LNCaP clone FGC (cell line): ENCODE measurements at regions not wholly inside any gene's neighbourhood (a gene's known extent, or its start where the extent isn't known, plus 50 kb on each side); places are given as distances from the start of the nearest gene placed in this dataset.
A peak's percentile ranks its signal among the peaks of the same experiment; 100 is the strongest.

Experiments used
- DNase-seq: peaks from one replicate; pipeline ENCODE4 v3.0.0-alpha.2; 2011; ENCODE audit warnings: low read depth
- H3K4me3 ChIP-seq: 2 replicates; pipeline ENCODE4 v1.5.1; 2011; ENCODE audit warnings: mild to moderate bottlenecking, low read depth, low read length, control low read depth
- TF ChIP-seq, protein P1 (sequence below): IDR thresholded peaks from 2 replicates; pipeline ENCODE4 v1.5.1; 2012; ENCODE audit warnings: mild to moderate bottlenecking; ENCODE audit not compliant: control insufficient read depth, insufficient read depth; ENCODE audit errors: extremely low read depth

DNA sequence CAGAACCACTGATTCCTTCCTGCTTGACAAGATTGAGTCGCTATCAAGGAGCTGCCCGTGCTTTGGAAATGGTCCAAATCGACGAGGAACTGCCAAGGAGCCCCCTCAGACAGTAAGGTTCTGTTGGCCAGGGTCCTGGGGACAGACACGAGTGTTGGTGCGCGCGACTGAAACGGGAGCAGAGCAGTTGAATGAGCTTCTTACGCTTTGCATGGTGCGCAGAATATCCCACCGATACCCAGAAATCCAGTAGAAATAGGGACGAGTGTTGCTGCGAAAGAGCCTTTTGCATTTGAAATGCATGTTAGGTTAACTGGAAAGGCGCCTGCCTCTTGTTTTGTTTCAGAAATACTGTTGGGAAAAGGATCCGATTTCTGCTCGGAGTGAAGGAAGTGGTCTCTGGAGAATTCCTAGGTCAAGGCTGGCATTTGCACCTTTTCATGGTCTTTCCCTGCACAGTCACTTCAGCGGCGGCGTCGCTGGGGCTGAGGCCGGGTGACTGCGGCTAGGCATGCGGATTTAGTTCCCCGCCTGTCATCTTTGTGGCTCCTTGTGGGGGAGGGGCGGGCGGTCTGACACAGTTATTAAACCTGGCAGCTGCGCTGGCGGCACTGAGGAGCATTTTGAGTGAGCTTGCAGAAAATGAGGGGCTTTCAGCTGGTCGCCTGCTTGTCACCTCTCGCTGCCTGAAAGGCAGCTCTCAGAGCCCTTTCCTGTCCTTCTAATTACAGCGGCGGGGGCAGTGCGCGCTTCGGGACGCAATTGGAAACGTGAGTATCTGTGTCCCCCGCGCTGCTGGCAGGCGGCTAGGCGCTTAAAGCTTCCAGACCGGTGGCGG, 51.5 kb upstream of the TRIM2 start:
- peak overlapping the region; percentile 43 for H3K4me3 ChIP-seq
- TF ChIP-seq, protein P1, sequence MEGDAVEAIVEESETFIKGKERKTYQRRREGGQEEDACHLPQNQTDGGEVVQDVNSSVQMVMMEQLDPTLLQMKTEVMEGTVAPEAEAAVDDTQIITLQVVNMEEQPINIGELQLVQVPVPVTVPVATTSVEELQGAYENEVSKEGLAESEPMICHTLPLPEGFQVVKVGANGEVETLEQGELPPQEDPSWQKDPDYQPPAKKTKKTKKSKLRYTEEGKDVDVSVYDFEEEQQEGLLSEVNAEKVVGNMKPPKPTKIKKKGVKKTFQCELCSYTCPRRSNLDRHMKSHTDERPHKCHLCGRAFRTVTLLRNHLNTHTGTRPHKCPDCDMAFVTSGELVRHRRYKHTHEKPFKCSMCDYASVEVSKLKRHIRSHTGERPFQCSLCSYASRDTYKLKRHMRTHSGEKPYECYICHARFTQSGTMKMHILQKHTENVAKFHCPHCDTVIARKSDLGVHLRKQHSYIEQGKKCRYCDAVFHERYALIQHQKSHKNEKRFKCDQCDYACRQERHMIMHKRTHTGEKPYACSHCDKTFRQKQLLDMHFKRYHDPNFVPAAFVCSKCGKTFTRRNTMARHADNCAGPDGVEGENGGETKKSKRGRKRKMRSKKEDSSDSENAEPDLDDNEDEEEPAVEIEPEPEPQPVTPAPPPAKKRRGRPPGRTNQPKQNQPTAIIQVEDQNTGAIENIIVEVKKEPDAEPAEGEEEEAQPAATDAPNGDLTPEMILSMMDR: no peak
- DNase-seq: no peak

DNA sequence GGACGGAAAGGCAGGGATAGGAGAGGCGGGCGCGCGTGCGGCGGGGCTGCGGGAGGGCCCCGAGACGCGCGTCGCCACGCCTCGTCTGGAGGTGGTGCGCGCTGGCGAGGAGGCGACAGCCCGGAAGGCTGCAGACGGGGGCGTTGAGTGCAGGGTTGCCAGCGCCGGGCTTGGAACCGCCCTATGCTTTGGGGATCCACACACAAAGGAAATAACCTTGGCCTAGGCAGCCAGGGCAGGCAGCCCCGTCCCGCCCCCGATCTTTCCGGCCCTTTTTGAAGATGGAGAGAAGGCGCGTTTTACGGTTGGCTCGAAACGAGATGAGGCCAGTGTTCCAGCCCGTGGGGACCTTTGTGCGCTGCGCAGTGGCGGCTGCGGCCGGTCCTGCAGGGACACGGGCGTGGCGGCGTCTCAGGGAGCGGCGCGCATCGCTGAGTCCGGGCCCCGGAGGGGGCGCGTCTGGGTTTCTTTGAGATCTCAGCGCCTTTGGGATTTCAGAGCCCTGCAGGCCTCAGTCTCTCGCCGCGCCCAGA, 50.8 kb upstream of the TRIM2 start:
- TF ChIP-seq, protein P1: no peak
- no peak for DNase-seq
- peak overlapping the region; percentile 43 for H3K4me3 ChIP-seq

DNA sequence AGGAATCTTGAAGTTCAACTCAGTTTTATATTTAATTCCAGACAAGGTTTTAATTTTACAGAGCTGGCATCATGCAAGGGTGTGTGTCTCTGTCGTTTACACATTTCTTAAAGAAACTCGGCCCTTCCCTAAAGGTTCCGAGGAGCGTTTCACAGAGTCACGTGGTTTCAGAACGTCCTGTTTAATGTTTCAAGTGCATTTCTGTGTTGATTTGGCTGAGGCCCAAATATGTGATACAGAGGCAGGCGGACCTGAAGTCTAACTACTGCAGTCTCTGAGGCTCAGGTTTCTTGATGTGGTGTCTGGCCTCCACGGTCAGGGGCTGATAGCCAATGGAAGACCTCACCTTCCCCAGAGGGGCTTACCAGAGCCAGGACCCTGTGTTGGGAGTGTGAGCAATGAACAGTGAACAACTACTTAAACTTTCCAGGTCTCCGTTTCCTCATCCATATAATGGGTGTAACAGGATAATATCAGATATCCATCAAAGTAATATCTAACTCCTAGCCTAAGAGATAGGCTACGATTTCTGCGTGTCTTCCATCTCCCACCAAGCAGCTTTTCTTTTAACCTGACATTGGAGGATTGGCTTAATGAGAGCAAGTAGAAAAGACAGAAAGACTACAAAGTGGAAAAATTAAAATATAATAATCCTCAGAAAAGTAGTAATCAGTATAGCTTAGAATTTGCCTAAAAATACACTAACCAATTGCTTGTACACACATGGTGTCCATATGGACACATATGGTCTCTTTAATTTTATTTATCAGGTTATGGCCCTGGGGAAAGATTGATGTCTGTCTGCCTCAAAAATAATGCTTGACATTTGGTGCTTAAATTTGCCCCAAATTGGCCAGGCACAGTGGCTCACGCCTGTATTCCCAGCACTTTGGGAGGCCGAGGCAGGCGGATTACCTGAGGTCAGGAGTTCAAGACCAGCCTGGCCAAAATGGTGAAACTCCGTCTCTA, 50.0 kb upstream of the TRIM2 start:
- DNase-seq: peak; percentile 44
- H3K4me3 ChIP-seq: peak overlapping the region; percentile 43; the same call in 1 of the 2 replicates
- TF ChIP-seq, protein P1: no peak
